Mesodermal cell (in vitro differentiated cells): ENCODE measurements at regions not wholly inside any gene's neighbourhood (a gene's known extent, or its start where the extent isn't known, plus 50 kb on each side); places are given as distances from the start of the nearest gene placed in this dataset.

Experiments used
- H3K27ac ChIP-seq: 2 replicates; pipeline ENCODE4 v1.7.0; 2013; ENCODE audit warnings: mild to moderate bottlenecking, low read depth, low read length, moderate library complexity; ENCODE audit not compliant: severe bottlenecking
- H3K36me3 ChIP-seq: 2 replicates; pipeline ENCODE4 v1.7.1; 2013; ENCODE audit warnings: mild to moderate bottlenecking, low read length, moderate library complexity; ENCODE audit not compliant: control insufficient read depth, insufficient read depth
- H3K4me1 ChIP-seq: one replicate; pipeline ENCODE4 v1.7.1; 2013; ENCODE audit warnings: mild to moderate bottlenecking, low read length; ENCODE audit not compliant: insufficient read depth, control insufficient read depth, poor library complexity, severe bottlenecking
- H3K4me3 ChIP-seq: 2 replicates; pipeline ENCODE4 v1.7.0; 2013; ENCODE audit warnings: low read length, control low read depth, mild to moderate bottlenecking; ENCODE audit not compliant: insufficient read depth, poor library complexity, severe bottlenecking; ENCODE audit errors: extremely low read depth
- H3K9me3 ChIP-seq: 2 replicates; pipeline ENCODE4 v1.7.1; 2013; ENCODE audit warnings: mild to moderate bottlenecking, low read length, moderate library complexity; ENCODE audit not compliant: control insufficient read depth
- WGBS, 2 experiments: methylation state at CpG; one replicate each; pipeline ENCODE4 v1.1.5; 2013; ENCODE audit warnings: missing lambda C conversion rate in 2 of 2; ENCODE audit not compliant: insufficient coverage in 2 of 2; 5-methylcytosine and 5-hydroxymethylcytosine counted together

GRCh38 chr2:226556050-226556449 is 243.6 kb downstream of the IRS1 start:
- WGBS, 2 experiments = 100% methylated on average over 1 of the region's 4 CpGs; no CpG with 5 or more reads in 1 of the 2 experiments
- Histone ChIP-seq H3K9me3 (no peaks in the 10 kb centered on the region), H3K4me1 (peaks cover 8% of the 10 kb centered on the region), H3K36me3 (no peaks in the 10 kb centered on the region), H3K27ac (no peak overlapping the region), H3K4me3 (no peak overlapping the region)

GRCh38 chr2:226554701-226555100 is 244.9 kb downstream of the IRS1 start:
- no peaks in the 10 kb centered on the region for H3K36me3 ChIP-seq
- WGBS, 2 experiments = 100% methylated on average over 1 of the region's 1 CpG; no CpG with 5 or more reads in 1 of the 2 experiments
- H3K4me1 ChIP-seq = peaks cover 8% of the 10 kb centered on the region
- no peak overlapping the region for H3K27ac ChIP-seq
- H3K9me3 ChIP-seq = no peaks in the 10 kb centered on the region
- no peak overlapping the region for H3K4me3 ChIP-seq

GRCh38 chr2:226553333-226553732 is 246.3 kb downstream of the IRS1 start:
- no peaks in the 10 kb centered on the region for H3K36me3 ChIP-seq
- H3K27ac ChIP-seq = no peak overlapping the region
- peaks cover 8% of the 10 kb centered on the region for H3K4me1 ChIP-seq
- H3K9me3 ChIP-seq = no peaks in the 10 kb centered on the region
- no peak overlapping the region for H3K4me3 ChIP-seq
- 88 to 100% methylated on average over 1 of the region's 3 CpGs for WGBS, 2 experiments

- Histone ChIP-seq H3K27ac (no peak overlapping the region), H3K9me3 (no peaks in the 10 kb centered on the region), H3K4me3 (no peak overlapping the region), H3K36me3 (no peaks in the 10 kb centered on the region), H3K4me1 (peaks cover 8% of the 10 kb centered on the region)
- WGBS, 2 experiments = 88 to 92% methylated on average over 2 to 5 of the region's 5 CpGs
Measured at GRCh38 chr2:226552571-226553285, 246.9 kb downstream of the IRS1 start.

- Histone ChIP-seq H3K36me3 (no peaks in the 10 kb centered on the region), H3K4me3 (no peak overlapping the region), H3K9me3 (no peaks in the 10 kb centered on the region), H3K4me1 (peaks cover 8% of the 10 kb centered on the region), H3K27ac (no peak overlapping the region)
- WGBS, 2 experiments = 95 to 97% methylated on average over 2 of the region's 3 CpGs
Measured at GRCh38 chr2:226551522-226552250, 247.9 kb downstream of the IRS1 start.

- H3K9me3 ChIP-seq = no peaks in the 10 kb centered on the region
- no peak overlapping the region for H3K27ac ChIP-seq
- peaks cover 4% of the 10 kb centered on the region for H3K4me1 ChIP-seq
- 93 to 97% methylated on average over 4 to 5 of the region's 7 CpGs for WGBS, 2 experiments
- H3K4me3 ChIP-seq = no peak overlapping the region
- no peaks in the 10 kb centered on the region for H3K36me3 ChIP-seq
Measured at GRCh38 chr2:226550801-226551200, 248.8 kb downstream of the IRS1 start.

- no peak overlapping the region for H3K4me3 ChIP-seq
- no peak overlapping the region for H3K27ac ChIP-seq
- WGBS, 2 experiments = 88 to 100% methylated on average over 1 to 2 of the region's 2 CpGs
- no peaks in the 10 kb centered on the region for H3K9me3 ChIP-seq
- H3K36me3 ChIP-seq = no peaks in the 10 kb centered on the region
- peaks cover 4% of the 10 kb centered on the region for H3K4me1 ChIP-seq
Measured at GRCh38 chr2:226548732-226549131, 250.9 kb downstream of the IRS1 start.

GRCh38 chr2:226544596-226545210 is 254.9 kb downstream of the IRS1 start:
- Histone ChIP-seq H3K27ac (no peak overlapping the region), H3K36me3 (no peaks in the 10 kb centered on the region), H3K4me1 (no peaks in the 10 kb centered on the region), H3K9me3 (peaks cover 7% of the 10 kb centered on the region), H3K4me3 (no peak overlapping the region)
- WGBS, 2 experiments = 100% methylated on average over 1 of the region's 2 CpGs

- Histone ChIP-seq H3K27ac (no peak overlapping the region), H3K4me1 (no peaks in the 10 kb centered on the region), H3K36me3 (no peaks in the 10 kb centered on the region), H3K4me3 (no peak overlapping the region), H3K9me3 (peaks cover 7% of the 10 kb centered on the region)
- WGBS, 2 experiments = 83 to 100% methylated on average over 1 of the region's 3 CpGs
Measured at GRCh38 chr2:226540204-226540994, 259.2 kb downstream of the IRS1 start.

- Histone ChIP-seq H3K4me1 (no peaks in the 10 kb centered on the region), H3K4me3 (no peak overlapping the region)
- 91 to 98% methylated on average over 4 to 5 of the region's 7 CpGs for WGBS, 2 experiments
Measured at GRCh38 chr2:226536410-226536809, 263.2 kb downstream of the IRS1 start.

More at GRCh38 chr2:226536410-226536809, 263.2 kb downstream of the IRS1 start:
- H3K9me3 ChIP-seq = peaks cover 2% of the 10 kb centered on the region
- H3K27ac ChIP-seq = no peak overlapping the region
- no peaks in the 10 kb centered on the region for H3K36me3 ChIP-seq
